GM21526 (cell line): ENCODE measurements at regions not wholly inside any gene's neighbourhood (a gene's known extent, or its start where the extent isn't known, plus 50 kb on each side); places are given as distances from the start of the nearest gene placed in this dataset.

Source experiments
- ATAC-seq: cut with Tn5 transposase; IDR thresholded peaks from one replicate; pipeline ENCODE4 v1.9.1; 2021; ENCODE audit warnings: moderate library complexity; ENCODE audit not compliant: unreplicated experiment, low FRiP score

GRCh38 chr13:31956980-31957644 is 74.5 kb upstream of the FRY start:
- no peak for ATAC-seq

- ATAC-seq = no peak
Observed at GRCh38 chr13:31957772-31958171, 73.8 kb upstream of the FRY start.

GRCh38 chr13:31962731-31963370 is 68.7 kb upstream of the FRY start:
- no peak for ATAC-seq

- no peak for ATAC-seq
Observed at GRCh38 chr13:31963631-31964030, 67.9 kb upstream of the FRY start.

GRCh38 chr13:31964168-31964567 is 67.4 kb upstream of the FRY start:
- ATAC-seq = no peak

- peak; percentile 86 for ATAC-seq
Observed at GRCh38 chr13:31965361-31966066, 66.1 kb upstream of the FRY start.

- no peak for ATAC-seq
Observed at GRCh38 chr13:31967155-31967554, 64.4 kb upstream of the FRY start.

GRCh38 chr13:31968473-31968872 is 63.1 kb upstream of the FRY start:
- no peak for ATAC-seq

GRCh38 chr13:31970231-31970930 is 61.2 kb upstream of the FRY start:
- no peak for ATAC-seq

- ATAC-seq = no peak
Observed at GRCh38 chr13:31972453-31972852, 59.1 kb upstream of the FRY start.

- ATAC-seq = no peak
Observed at GRCh38 chr13:31978021-31978420, 53.6 kb upstream of the FRY start.

GRCh38 chr13:31980830-31981229 is 50.7 kb upstream of the FRY start:
- no peak for ATAC-seq
